DOHH2 (cell line): ENCODE measurements at regions not wholly inside any gene's neighbourhood (a gene's known extent, or its start where the extent isn't known, plus 50 kb on each side); places are given as distances from the start of the nearest gene placed in this dataset.

ENCODE experiments used
- H3F3A ChIP-seq: fragments of 200-600 bp; sonication (generic), shearing (Covaris generic); 2 replicates; pipeline ENCODE4 v1.6.0; 2016; ENCODE audit warnings: antibody characterized with exemption, mild to moderate bottlenecking; ENCODE audit not compliant: control insufficient read depth, insufficient read depth
- H3K27ac ChIP-seq: fragments of 200-600 bp; sonication (generic); 2 replicates; pipeline ENCODE4 v1.5.1; 2014; ENCODE audit warnings: low read depth, mild to moderate bottlenecking, low read length, moderate library complexity
- H3K27me3 ChIP-seq: fragments of 200-600 bp; sonication (generic); 2 replicates; pipeline ENCODE4 v1.6.1; 2014; ENCODE audit warnings: mild to moderate bottlenecking, low read length, mixed read lengths; ENCODE audit not compliant: control insufficient read depth
- H3K36me3 ChIP-seq: fragments of 200-600 bp; sonication (generic); 2 replicates; pipeline ENCODE4 v1.6.1; 2014; ENCODE audit warnings: mild to moderate bottlenecking, low read length, moderate library complexity, mixed read lengths; ENCODE audit not compliant: control insufficient read depth
- H3K4me1 ChIP-seq: fragments of 200-600 bp; sonication (generic); 2 replicates; pipeline ENCODE4 v1.6.1; 2014; ENCODE audit warnings: mild to moderate bottlenecking, low read length, mixed read lengths; ENCODE audit not compliant: control insufficient read depth
- H3K4me2 ChIP-seq: fragments of 200-600 bp; sonication (generic); 2 replicates; pipeline ENCODE4 v1.6.0; 2014; ENCODE audit warnings: mild to moderate bottlenecking, low read length, moderate library complexity
- H3K4me3 ChIP-seq: fragments of 200-600 bp; sonication (generic); 2 replicates; pipeline ENCODE4 v1.5.1; 2014; ENCODE audit warnings: mild to moderate bottlenecking, low read length, mixed read lengths
- H3K79me2 ChIP-seq: fragments of 200-600 bp; sonication (generic); 2 replicates; pipeline ENCODE4 v1.6.1; 2014; ENCODE audit warnings: mild to moderate bottlenecking, low read length, mixed read lengths; ENCODE audit not compliant: control insufficient read depth
- H3K9me2 ChIP-seq: fragments of 200-600 bp; sonication (generic); replicated peaks from 2 replicates; pipeline ENCODE4 v1.6.1; 2014; ENCODE audit warnings: mild to moderate bottlenecking, low read length, mixed read lengths; ENCODE audit not compliant: control insufficient read depth
- H3K9me3 ChIP-seq: fragments of 200-600 bp; sonication (generic); 2 replicates; pipeline ENCODE4 v1.6.1; 2014; ENCODE audit warnings: antibody characterized with exemption, low read length, mixed read lengths; ENCODE audit not compliant: control insufficient read depth, insufficient read depth
- H4K20me1 ChIP-seq: fragments of 200-600 bp; sonication (generic); 2 replicates; pipeline ENCODE4 v1.6.0; 2014; ENCODE audit warnings: low read depth, mild to moderate bottlenecking, antibody characterized with exemption, low read length, moderate library complexity; ENCODE audit not compliant: control insufficient read depth, insufficient read depth
- CTCF ChIP-seq: fragments of 200-600 bp; sonication (generic); IDR thresholded peaks from one replicate; pipeline ENCODE4 v1.5.1; 2014; ENCODE audit warnings: antibody characterized with exemption, mild to moderate bottlenecking, low read depth, low read length; ENCODE audit not compliant: poor library complexity, severe bottlenecking
- EZH2phosphoT487 ChIP-seq: fragments of 200-600 bp; sonication (generic); IDR thresholded peaks from 2 replicates; pipeline ENCODE4 v1.6.1; 2017; ENCODE audit warnings: borderline replicate concordance, mild to moderate bottlenecking, antibody characterized with exemption, low read length, moderate library complexity, mixed read lengths

GRCh38 chr5:174306345-174307030 lies 261.0 kb downstream of the NSG2 start:
- H3K27me3 ChIP-seq: no peaks in the 10 kb centered on the region

GRCh38 chr5:174307031-174307408 lies 261.5 kb downstream of the NSG2 start:
- H3K9me3 ChIP-seq: no peaks in the 10 kb centered on the region
- no peak overlapping the region for H3K4me2 ChIP-seq
- H3K27ac ChIP-seq: no peak overlapping the region
- no peaks in the 10 kb centered on the region for H4K20me1 ChIP-seq
- no peaks in the 10 kb centered on the region for H3K79me2 ChIP-seq
- no peaks in the 10 kb centered on the region for H3K27me3 ChIP-seq
- H3F3A ChIP-seq: no peaks in the 10 kb centered on the region
- H3K9me2 ChIP-seq: no peaks in the 10 kb centered on the region
- no peak for TF ChIP-seq CTCF
- no peak for TF ChIP-seq EZH2phosphoT487
- no peaks in the 10 kb centered on the region for H3K36me3 ChIP-seq
- no peaks in the 10 kb centered on the region for H3K4me1 ChIP-seq
- no peak overlapping the region for H3K4me3 ChIP-seq

More at GRCh38 chr5:174306345-174307030, 261.0 kb downstream of the NSG2 start:
- no peaks in the 10 kb centered on the region for H4K20me1 ChIP-seq
- no peaks in the 10 kb centered on the region for H3K9me3 ChIP-seq
- H3K4me3 ChIP-seq: no peak overlapping the region
- no peaks in the 10 kb centered on the region for H3F3A ChIP-seq
- no peaks in the 10 kb centered on the region for H3K9me2 ChIP-seq
- TF ChIP-seq CTCF (no peak), EZH2phosphoT487 (no peak)
- no peak overlapping the region for H3K27ac ChIP-seq
- no peaks in the 10 kb centered on the region for H3K4me1 ChIP-seq
- no peak overlapping the region for H3K4me2 ChIP-seq
- no peaks in the 10 kb centered on the region for H3K36me3 ChIP-seq
- H3K79me2 ChIP-seq: no peaks in the 10 kb centered on the region

- no peaks in the 10 kb centered on the region for H4K20me1 ChIP-seq
- no peaks in the 10 kb centered on the region for H3K36me3 ChIP-seq
- no peaks in the 10 kb centered on the region for H3K27me3 ChIP-seq
- no peaks in the 10 kb centered on the region for H3K9me3 ChIP-seq
- no peaks in the 10 kb centered on the region for H3K4me1 ChIP-seq
- no peaks in the 10 kb centered on the region for H3F3A ChIP-seq
- TF ChIP-seq CTCF (no peak), EZH2phosphoT487 (no peak)
- H3K4me3 ChIP-seq: no peak overlapping the region
- no peak overlapping the region for H3K4me2 ChIP-seq
- H3K9me2 ChIP-seq: no peaks in the 10 kb centered on the region
- no peaks in the 10 kb centered on the region for H3K79me2 ChIP-seq
- no peak overlapping the region for H3K27ac ChIP-seq
Measured at GRCh38 chr5:174307656-174308271, 262.3 kb downstream of the NSG2 start.
